PC-3 (cell line): ENCODE measurements at regions not wholly inside any gene's neighbourhood (a gene's known extent, or its start where the extent isn't known, plus 50 kb on each side); places are given as distances from the start of the nearest gene placed in this dataset.

Experiments used
- CTCF ChIP-seq: fragments of 300-600 bp; sonication (generic); conservative IDR thresholded peaks from 2 replicates; pipeline ENCODE4 v1.5.1; 2017; ENCODE audit warnings: antibody characterized with exemption, low read depth, mild to moderate bottlenecking, low read length
- EZH2phosphoT487 ChIP-seq: fragments of 300-600 bp; sonication (generic); IDR thresholded peaks from 2 replicates; pipeline ENCODE4 v1.6.1; 2018; ENCODE audit warnings: mild to moderate bottlenecking, antibody characterized with exemption, low read length, borderline replicate concordance

DNA sequence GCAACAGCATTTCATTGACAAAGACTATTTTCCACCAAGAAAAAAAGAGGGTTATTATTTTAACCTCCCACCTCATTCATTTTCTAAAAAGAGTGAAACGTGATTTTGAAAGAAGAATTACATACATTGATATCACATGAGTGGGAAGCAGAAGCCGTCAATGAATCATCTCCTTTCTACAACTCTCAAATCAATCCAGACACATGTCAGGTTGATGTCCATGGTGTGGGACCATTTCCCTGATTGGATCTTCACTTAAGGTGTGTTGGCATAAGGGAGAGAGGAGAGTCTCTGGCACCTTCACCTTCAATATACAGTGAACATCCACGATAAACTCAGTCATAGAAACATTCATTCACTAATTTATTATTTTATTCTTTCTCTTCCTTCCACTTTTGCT lies 1095.1 kb downstream of the BCL11B start:
- no peak for TF ChIP-seq CTCF
- no peak for TF ChIP-seq EZH2phosphoT487
